Germinal center (tissue), 1 donor: ENCODE measurements at regions not wholly inside any gene's neighbourhood (a gene's known extent, or its start where the extent isn't known, plus 50 kb on each side); places are given as distances from the start of the nearest gene placed in this dataset.

Source experiments
- DNase-seq: peaks from one replicate; pipeline ENCODE4 v3.0.0; 2012; ENCODE audit warnings: mixed read lengths, low spot score

DNA sequence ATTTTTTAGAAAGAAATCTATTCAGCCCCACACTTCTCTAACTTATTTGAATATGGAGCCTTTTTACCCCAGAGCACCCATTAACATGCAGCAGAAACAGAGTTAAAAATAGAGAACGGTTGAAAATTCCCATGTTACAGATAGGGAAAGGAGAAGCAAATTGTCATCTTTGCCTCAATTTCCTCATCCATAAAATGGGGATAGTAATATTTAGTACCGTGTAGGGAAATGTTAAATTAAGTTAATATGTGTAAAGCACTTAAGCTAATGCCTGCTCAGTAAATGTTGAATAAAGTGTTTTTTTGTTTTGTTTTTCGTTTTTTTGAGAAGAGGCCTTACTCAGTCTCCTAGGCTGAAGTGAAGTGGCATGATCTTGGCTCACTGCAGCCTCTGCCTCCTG lies 50.3 kb downstream of the NAV1 start:
- DNase-seq: no peak

DNA sequence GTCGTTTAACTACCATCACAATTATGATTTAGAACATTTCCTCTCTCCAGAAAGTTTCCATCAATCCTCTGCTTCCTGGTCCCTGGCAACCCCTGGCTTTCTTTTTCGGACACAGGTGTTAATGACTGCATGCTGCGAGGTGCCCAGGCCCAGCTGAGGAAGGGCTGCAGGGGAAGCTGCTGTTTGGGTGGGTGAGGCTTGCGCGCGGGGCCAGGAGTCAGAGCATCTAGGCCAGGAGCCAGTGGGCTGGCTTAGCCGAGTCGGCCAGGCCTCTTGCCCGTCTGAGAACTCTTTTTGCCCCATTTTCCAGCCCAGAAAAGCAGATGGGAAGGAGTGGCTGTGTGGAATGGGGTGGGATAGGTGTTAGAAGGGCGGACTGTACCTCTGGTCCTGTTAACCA lies 51.5 kb downstream of the NAV1 start:
- no peak for DNase-seq

DNA sequence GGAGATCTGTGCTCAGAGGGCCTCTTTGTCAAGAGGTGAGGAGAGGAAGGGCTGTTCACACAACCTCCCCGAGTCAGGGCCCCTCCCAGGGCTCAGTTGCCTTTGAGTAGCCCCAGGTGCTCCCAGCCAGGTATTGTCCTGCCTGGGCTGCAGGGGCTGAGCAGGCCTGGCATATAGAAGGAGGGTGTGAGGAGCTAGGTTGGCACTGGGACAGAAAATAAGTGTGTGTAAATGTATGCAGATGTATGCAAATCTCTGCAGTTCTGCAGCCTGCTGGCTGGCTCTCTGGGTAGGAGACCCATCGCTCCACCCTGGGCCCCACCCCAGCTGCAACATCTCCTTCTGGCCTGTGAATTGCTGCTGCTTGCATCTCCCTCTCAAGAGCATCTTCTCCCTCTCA lies 52.4 kb downstream of the NAV1 start:
- DNase-seq: no peak

DNA sequence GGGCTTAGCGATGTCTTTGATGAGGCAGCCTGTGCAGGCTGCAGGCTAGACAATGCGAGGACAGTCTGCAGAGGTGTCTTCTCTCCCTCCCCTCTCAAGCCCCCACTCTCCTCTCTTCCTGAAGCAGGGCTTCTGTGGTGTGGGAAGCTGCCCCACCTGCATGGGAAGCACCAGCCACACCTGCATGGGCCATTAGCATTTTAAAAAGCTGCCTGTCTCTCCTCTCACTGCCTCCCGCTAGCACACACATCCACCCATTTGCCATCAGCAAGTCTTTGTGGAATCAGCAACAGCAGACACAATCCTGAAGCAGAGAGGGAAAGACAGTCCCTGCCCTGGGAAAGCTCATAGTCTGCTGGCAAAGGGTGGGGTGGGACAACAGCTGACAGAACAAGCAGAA lies 53.1 kb downstream of the NAV1 start:
- DNase-seq: no peak

DNA sequence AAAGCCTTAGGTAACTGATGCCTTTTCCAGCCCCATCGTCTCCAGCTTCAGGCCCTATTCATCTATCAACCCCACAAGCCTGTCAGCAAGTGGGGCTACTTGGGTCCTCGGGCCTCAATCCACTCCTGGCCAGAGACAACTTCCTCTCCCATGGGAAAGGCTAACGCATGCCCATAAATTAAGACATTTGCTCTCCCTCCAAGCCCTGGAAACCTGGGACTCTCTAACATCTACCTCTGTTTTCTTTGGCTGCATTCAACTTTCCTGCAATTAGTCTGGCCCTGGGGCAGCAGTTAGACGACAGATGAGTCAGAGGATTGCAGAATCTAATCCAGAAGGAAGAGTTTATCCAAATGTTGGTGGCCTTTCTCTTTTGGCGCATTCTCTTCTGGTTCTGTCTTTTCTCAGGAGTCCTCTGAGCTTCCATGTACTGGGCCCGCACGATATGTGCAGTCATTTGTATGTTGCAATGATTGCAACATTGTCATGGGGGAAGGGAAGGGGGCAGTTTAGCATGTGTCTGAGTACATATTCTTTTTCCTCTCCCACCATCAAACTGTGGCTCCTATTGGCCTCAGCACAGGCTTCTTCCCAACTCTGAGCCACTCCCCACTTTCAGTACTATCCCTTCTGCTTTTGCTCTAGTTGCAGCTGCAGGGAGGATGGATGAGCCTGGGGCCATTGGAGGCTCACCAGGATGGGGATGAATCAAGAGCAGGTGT lies 54.4 kb downstream of the NAV1 start:
- DNase-seq: no peak

DNA sequence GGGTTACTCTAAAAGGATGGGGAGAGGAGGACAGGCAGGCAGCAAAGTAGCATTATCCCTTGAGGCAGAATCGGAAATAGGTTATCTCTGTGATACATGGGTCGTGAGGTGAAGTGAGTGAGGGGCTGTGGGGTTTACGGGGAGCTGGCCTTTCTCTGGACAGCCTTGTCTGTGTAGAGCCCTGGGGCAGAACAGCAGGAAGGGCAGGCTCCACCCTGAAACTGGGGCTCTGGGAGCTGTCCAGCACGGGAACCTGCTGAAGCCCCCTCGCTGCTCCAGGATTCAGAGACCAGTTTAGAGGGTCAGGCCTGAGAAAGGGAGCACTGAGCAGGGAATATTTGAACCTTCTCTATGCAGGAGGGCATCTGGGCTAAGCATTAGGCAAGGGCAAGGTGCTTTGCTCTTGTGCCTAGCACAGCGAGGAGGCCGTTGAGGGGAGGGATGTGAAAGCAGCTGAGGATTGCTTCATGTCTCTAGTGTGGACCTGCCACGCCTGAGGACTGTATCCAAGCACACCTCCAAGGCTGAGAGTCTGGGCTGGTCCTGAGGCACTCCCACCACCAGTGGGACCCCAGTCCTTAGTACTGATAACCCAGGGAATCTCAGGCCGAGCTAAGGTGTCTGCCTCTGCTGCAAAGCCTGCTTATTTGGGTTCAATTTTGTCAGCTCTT lies 55.8 kb downstream of the NAV1 start:
- no peak for DNase-seq

DNA sequence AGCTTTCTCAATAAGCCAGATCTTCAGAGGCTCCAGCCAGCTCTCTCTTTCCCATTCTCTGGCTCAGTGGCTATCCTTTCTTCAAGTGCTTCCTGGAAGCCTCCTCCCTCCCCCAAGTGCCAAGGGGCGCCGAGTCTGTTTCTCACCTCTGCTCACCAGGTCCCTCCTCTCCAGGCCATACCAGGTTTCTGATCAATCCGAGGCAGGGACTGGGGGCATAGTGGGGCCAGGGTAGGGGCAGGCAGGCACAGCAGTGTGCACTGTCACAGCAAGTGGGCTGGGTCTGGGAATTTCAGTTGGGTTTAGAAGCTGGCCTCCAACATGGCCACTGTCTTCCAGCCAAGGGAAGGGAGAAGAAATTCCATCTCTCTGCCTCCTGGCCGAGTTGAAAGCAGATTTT lies 56.5 kb downstream of the NAV1 start:
- DNase-seq: no peak

DNA sequence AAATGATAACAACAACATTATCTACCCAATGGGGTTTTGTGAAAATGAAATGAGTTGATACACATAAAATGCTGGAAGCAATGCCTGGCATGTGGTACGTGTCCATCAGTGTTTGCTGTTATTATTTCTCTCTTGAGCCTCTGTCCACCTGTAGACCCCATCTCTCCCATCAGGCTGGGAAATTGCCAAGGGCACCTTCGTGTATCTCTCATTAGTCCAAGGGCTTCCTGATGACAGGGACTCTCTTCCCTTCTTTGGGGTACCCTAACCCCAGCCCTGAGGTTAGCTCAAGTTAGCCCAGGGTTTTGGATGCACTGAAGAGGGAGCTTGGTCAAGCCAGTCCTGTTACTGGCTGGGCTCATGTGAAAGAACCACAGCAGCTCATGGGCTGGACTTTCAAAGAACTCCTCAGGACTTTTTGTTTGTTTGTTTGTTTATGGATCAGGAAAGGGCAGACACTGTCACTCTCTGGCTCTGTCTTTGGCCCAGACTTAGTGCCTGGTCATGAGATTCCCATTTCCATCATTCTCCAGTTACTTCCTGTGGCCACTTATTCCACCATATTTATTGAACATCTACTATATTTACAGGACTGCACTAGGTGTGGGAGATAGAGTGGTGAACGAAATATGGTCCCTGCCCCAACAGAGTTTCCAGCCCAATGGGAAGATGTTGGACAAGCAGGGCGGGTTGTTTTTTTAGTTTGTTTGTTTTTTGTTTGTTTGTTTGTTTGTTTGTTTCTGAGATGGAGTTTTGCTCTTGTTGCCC lies 57.4 kb downstream of the NAV1 start:
- no peak for DNase-seq

DNA sequence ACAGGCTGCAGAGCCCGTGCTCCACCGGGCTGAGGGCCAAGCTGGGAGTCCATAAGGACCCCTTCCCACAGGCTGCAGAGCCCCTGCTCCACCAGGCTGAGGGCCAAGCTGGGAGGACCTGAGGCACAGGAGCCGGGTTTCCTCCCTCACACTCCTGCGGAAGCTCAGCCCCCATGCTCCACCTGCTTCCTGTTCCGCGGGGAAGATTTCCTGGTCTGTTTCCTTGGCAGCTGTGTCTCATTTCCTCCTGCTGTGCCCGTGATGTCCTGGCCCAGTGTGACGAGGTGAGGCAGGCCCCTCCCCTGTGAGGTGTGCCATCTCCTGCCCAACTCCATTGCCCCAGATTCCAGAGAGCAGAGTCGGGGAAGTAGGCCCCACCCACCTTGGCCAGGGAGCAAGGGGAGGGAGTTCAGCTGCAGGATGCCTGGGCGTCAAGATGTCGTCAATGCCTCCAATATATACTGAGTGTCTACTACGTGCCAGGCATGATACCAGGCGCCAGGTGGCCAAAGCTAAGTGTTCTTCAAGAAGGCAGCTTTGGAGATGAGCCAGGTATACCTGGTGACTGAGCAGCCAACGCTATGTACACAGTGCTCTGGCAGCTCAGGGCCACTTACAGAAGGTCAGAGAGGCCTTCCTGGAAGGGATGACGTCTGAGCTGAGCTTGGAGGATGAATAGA lies 58.8 kb downstream of the NAV1 start:
- no peak for DNase-seq

DNA sequence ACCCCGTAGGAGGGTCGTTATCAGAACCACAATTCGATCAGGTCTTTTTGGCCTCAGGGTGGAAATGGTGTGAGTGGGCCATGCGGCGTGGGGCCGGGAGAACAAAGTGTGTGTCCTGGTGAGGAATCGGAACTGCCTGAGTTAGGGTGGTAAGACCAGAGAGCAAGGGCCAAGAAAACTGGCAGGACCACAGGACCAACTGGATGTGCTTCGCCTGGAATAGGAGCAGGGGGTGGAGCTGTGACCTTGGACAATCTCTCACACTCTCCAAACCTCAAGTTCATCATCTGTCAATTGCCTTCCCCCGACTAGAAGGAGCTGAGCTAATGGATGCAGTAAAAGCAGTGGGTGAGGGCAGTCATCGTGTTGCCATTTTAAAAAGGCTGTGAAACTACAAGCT lies 59.5 kb downstream of the NAV1 start:
- DNase-seq: no peak

DNA sequence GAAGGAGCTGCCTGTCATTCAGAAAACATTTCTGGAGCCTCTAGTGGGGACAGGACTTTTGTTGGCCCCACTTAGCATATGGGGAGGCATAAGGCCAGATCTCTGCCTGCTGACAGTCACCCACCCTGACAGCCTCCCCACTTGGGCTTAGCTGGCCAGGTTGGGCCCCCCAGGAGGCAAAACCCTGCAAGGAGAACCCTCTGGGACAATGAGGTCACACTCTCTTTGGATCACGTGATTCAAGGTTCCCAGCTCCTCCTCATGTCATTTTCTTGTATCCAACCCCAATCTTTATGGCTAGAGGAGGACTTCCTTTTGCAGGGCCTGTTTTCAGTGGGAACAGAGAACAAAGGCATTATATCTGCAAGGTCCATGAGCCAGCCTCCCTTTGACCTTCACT lies 60.0 kb downstream of the NAV1 start:
- DNase-seq: no peak

DNA sequence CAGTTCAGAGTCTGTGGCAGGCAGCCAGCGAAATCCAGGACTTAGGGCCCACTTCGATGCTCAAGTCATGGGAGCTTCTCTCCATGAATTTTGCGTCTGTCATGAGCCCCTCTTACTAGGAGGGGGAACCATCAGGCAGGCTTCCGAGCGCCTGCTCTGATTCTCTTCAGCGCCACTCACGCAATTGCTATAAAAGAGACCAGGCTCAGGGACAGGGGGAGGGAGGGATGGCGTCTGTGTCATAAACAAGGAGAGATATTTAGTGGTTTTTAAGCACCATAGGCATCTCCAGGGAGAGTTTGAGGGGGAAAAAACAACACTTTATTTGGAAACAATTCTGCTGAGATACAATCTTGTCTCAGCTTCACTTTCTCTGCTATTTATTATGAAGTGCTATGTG lies 60.6 kb downstream of the NAV1 start:
- no peak for DNase-seq

DNA sequence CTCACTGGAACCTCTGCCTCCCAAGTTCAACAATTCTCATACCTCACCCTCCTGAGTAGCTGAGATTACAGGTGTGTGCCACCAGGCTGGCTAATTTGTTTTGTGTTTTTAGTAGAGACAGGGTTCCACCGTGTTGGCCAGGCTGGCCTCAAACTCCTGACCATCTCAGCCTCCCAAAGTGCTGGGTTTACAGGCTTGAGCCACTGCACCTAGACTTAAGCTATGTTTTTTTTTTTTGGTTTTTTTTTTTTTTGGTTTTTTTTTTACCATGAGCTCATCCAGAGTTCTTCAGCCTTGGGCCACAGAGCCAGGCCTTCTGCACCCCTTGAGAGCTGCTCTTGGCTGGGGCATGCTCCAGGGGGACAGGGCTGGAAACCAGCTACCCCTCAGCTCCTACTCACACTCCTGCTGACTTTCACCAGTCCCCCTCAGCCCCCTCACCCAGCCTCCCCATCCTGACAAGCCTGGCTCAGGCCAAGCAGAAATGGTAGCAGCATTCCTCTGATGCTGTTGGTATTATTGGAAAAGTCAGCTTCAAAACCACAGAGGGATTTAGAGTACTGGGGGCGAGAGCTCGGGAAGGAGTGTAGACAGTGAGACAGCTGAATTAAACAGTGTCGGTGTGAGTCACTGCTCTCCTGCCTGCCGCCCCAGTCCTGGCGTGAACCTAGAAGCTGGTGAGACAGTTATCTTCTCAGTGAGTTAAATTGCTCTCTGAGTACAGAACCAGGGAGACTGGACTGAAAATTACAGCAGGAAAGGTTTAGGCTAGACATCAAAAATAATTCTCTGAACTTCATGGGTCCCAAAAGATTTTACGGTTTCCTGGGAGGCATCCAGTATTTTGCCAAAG lies 63.7 kb downstream of the NAV1 start:
- no peak for DNase-seq

DNA sequence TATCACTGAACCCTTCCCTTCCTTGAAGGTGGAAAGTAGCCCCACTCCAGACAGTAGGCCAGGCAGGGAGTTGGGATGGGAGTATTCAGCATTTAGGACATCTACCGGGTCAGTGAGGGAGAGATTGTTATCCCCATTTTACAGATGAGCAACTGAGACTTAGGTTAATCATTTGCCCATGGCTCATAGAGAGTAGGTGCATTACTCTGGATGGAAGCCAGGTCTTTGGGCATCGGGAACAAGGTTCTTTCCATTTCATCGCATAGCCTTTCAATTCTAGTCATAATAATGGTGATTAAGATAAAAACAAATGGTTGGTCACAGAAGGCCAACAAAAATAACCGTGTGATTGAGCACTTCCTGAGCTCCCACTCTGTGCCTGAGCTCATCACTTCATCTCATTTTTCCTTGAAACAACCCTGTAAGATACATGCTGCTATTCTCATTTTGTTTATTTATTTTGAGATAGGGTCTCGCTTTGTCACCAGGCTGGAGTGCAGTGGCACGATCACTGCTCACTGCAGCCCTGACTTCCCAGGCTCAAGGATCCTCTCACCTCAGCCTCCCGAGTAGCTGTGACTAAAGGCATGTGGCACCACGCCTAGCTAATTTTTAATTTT lies 64.8 kb downstream of the NAV1 start:
- no peak for DNase-seq

DNA sequence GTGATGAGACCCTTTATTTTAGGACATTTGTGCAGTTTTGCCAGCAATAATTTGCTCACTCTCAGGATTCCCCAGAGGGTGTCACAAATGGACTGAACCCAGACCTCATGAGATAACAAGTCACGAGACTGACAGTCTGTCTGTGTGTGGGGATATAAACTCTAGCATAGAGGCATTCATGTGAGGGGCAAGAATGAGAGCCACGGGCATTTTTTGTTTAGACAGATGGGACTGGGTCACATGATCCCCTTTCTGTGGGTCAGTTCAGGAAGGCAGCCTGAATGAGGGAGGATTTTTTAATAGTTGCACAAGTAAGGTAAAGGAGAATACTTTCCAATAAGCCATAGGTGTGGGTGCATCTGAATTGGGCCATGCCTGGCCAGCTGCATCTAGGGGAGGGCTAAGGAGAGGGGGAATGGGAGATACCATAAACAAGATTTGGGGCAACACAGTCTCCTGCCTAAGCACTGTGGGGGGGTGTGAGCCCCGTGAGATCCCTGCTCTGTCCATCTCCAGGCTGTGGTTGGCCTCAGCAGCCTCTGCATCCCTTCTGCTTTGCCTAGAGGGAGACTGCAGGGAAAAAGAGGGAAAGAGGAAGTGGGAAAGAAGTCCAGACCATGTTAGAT lies 66.6 kb downstream of the NAV1 start:
- no peak for DNase-seq

DNA sequence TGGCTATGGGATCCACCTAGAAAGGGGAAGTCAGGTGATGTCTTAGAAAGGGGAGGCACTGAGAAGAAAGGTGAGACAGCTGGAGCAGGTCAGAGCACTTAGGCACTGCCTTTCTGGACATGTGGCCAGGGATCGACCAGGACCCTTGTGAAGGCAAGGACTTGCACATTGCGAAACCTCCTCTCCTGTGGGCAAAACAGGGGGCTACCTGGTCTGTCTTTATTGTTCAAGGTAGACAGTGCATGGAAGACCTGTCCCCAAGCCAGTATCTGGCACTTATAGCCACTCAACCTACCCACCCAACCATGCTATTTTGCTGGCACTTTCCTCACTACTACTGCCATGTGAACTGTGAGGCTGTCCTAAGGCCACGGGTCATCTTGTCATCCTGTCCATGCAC lies 67.2 kb downstream of the NAV1 start:
- no peak for DNase-seq

DNA sequence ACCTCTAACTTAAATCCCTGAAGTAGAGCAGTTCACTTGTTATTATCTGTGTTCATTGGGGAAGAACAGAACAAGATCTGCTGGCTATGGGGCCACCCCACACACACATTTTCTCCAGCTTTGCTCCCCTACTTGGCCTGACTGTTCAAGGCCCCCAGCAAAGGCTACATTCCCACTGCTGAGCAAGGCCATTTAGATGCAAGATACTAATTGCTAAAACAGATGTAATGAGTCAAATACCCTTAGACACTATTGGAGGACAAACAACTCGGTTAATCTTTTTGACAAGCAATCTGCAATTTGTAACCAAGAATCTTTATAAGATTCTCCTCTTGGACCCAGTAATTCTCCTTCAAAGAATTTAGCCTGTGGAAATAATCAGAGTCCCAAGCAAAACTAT lies 67.7 kb downstream of the NAV1 start:
- no peak for DNase-seq

DNA sequence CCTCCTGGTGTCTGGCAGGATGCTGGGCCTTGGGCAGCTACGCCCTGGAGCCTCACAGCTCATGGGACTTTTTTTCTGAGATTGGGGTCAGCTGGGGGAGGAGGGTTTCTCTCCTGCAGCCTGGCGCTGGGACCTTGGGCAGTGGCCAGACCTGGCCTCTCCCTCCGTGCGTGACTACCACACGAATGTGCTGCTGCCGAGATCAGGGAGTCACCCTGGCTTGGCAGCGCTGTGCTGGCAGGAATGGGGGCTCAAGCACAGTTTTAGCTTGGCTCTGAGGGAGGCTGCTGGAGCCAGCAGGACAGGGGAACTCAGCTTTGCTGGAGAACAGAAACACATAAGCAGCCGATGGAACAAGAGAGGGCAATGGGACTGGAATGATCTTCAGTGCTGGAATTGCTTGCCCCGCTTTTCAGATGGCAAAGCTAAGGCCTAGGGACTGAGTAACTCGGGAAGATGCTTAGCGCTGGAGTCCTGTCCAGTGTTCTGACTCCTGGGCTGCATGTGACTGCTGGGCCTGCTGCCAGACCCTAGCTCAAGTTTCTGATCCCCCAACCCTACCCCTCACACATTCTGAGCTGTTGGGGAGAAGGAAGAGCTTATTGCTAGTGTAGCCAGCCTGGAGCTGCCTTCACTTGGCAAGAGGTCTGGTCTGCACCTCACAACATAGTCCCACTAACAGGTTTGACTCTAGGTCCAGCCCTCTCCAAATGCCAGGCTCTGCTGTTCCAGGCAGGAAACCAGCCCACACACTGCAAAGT lies 69.9 kb downstream of the NAV1 start:
- no peak for DNase-seq

DNA sequence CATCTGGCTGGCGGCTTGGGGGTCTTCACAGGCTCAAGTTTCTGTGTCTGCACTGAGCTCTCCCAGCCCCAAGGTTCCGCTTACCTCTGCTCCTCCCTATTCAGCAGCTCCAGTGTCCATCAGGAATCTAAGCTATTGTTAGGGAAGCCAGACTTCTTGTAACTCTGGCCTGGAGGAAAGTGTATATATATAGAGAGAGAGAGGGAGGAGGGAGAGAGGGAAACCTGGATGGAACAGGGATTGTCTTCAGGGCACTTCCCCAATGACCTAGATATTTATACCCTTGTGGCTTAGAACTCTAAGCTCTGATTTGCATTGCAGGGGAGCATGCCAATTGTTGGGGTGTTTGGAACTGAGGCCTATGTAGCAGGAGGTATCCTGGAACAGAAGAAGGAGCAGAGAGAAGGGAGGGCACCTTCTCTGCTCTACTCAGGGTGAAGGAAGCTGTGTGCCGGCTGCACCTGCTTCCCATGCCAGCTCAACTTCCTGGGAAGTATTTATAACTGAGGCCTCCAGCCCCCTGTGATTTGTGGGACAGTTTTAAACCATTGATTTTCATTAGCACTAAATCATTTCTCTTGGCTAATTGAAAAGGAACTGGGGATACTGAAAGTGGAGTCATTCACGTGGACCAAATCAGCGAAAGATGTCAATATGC lies 70.9 kb downstream of the NAV1 start:
- no peak for DNase-seq

DNA sequence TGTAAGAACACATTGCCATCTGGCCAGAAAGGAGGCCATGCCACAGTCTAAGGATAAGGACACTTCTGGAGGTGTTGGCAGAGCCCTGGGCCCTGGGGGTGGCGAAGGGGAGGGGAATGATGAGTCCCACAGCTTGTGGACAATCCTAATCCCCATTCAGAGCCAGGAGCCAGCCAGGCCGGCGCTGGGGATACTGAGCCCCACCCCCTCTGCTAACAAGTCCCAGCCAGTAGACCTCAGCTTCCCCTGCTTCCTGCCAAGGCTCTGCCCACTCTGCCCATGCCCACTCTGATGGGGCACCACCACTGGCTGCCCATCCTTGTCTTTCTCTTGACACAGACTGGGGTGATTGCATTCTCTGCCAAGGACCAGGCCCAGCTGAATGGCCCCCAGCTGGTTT lies 71.9 kb downstream of the NAV1 start:
- DNase-seq: no peak
